ENCODE measurements at regions not wholly inside any gene's neighbourhood (a gene's known extent, or its start where the extent isn't known, plus 50 kb on each side); places are given as distances from the start of the nearest gene placed in this dataset.

GRCh38 chr21:19874521-19874920 lies 1123.7 kb upstream of the NCAM2 start:
- no peak for DNase-seq

- no peak for DNase-seq
Observed at GRCh38 chr21:19878133-19878532, 1120.1 kb upstream of the NCAM2 start.

- peak in 1 of 3 experiments; percentile 8 for DNase-seq
Observed at GRCh38 chr21:19899645-19900044, 1098.6 kb upstream of the NCAM2 start.

- DNase-seq = peak in 1 of 3 experiments; percentile 17
Observed at GRCh38 chr21:19900149-19900548, 1098.1 kb upstream of the NCAM2 start.

GRCh38 chr21:19908390-19908789 lies 1089.8 kb upstream of the NCAM2 start:
- peak in 1 of 3 experiments; percentile 20 for DNase-seq

GRCh38 chr21:19914028-19914427 lies 1084.2 kb upstream of the NCAM2 start:
- no peak for DNase-seq

- DNase-seq = no peak
Observed at GRCh38 chr21:19921211-19921610, 1077.0 kb upstream of the NCAM2 start.

- no peak for DNase-seq
Observed at GRCh38 chr21:19922122-19922521, 1076.1 kb upstream of the NCAM2 start.

- no peak for DNase-seq
Observed at GRCh38 chr21:19935467-19935866, 1062.7 kb upstream of the NCAM2 start.

- no peak for DNase-seq
Observed at GRCh38 chr21:19937619-19938018, 1060.6 kb upstream of the NCAM2 start.

GRCh38 chr21:19941626-19942025 lies 1056.6 kb upstream of the NCAM2 start:
- no peak for DNase-seq

GRCh38 chr21:19950347-19950746 lies 1047.9 kb upstream of the NCAM2 start:
- no peak for DNase-seq

- DNase-seq = no peak
Observed at GRCh38 chr21:19969156-19969555, 1029.1 kb upstream of the NCAM2 start.

GRCh38 chr21:19981938-19982337 lies 1016.3 kb upstream of the NCAM2 start:
- DNase-seq = peak in 1 of 3 experiments; percentile 29

GRCh38 chr21:19986396-19986795 lies 1011.8 kb upstream of the NCAM2 start:
- no peak for DNase-seq

GRCh38 chr21:19987671-19988070 lies 1010.5 kb upstream of the NCAM2 start:
- DNase-seq = no peak

GRCh38 chr21:19992540-19992939 lies 1005.7 kb upstream of the NCAM2 start:
- no peak for DNase-seq

- no peak for DNase-seq
Observed at GRCh38 chr21:19993268-19993667, 1004.9 kb upstream of the NCAM2 start.

GRCh38 chr21:19995253-19995652 lies 1003.0 kb upstream of the NCAM2 start:
- no peak for DNase-seq

GRCh38 chr21:19998453-19998852 lies 999.8 kb upstream of the NCAM2 start:
- no peak for DNase-seq

- DNase-seq = no peak
Observed at GRCh38 chr21:19999369-20000272, 998.6 kb upstream of the NCAM2 start.

- DNase-seq = peak in 1 of 3 experiments; percentile 8
Observed at GRCh38 chr21:20004367-20004766, 993.8 kb upstream of the NCAM2 start.

- no peak for DNase-seq
Observed at GRCh38 chr21:20010691-20011200, 987.5 kb upstream of the NCAM2 start.

GRCh38 chr21:20013851-20014250 lies 984.4 kb upstream of the NCAM2 start:
- no peak for DNase-seq

Data from NCI-H1417 (cell line).